ENCODE measurements at regions not wholly inside any gene's neighbourhood (a gene's known extent, or its start where the extent isn't known, plus 50 kb on each side); places are given as distances from the start of the nearest gene placed in this dataset.

DNA sequence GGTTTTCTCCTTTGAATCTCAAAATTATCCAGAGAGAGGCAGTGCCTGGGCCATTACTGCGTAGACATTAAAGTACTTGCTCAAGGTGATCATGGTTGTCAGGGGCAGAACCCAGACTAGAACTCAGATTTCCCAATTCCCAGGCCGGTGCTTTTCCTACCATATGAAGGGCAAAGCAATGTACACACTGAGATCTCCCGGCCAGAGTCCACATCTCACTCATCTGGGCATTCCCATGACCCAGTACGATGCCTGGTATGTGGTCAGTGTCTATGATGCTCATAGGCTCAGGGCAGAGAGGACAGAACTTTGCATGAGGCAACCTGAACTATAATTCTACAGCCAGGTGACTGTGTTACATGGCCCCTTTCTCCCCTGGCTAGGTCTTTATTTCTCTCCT is 531.4 kb downstream of the TDRD15 start:
- DNase-seq (ENCODE audit: low spot score), result no peak
- no peak for ATAC-seq (ENCODE audit: low FRiP score)
- TF ChIP-seq, protein P1, sequence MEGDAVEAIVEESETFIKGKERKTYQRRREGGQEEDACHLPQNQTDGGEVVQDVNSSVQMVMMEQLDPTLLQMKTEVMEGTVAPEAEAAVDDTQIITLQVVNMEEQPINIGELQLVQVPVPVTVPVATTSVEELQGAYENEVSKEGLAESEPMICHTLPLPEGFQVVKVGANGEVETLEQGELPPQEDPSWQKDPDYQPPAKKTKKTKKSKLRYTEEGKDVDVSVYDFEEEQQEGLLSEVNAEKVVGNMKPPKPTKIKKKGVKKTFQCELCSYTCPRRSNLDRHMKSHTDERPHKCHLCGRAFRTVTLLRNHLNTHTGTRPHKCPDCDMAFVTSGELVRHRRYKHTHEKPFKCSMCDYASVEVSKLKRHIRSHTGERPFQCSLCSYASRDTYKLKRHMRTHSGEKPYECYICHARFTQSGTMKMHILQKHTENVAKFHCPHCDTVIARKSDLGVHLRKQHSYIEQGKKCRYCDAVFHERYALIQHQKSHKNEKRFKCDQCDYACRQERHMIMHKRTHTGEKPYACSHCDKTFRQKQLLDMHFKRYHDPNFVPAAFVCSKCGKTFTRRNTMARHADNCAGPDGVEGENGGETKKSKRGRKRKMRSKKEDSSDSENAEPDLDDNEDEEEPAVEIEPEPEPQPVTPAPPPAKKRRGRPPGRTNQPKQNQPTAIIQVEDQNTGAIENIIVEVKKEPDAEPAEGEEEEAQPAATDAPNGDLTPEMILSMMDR (IDR thresholded peaks at IDR 0.05), result no peak

DNA sequence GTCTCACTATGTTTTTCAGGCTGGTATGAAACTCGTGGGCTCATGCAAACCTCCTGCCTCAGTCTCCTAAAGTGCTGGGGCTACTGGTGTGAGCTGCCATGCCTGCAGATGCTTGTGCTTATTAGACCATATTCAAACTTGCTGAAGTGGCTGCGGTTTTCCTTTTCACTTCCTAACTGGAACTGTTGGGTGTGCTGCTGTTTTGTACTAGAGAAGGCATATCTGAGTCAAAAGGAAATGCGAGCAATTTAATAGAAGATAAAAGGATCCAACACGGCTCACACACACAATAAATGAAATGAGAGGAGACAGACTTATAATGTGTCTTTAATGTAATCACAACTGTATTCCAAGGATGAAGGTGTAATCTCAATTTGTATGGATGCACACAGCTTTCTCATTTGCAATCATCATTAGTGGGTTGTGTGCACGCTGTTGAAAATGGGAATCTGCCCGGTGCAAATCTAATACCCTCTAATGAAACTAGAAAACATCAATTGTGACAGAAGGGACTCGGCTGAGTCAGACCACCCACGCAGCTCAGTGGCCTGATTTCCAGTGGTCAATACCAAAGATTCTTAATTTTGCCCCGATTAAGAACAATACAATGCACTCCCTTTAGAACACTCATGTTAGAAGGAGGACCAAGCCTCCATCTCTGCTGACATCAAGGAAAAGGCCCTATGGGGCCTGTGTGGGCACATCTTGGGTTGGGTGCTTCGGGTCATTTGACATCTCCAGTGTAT is 532.7 kb downstream of the TDRD15 start:
- DNase-seq (ENCODE audit: low spot score), result no peak
- no peak for ATAC-seq (ENCODE audit: low FRiP score)
- TF ChIP-seq, protein P1 (IDR thresholded peaks at IDR 0.05), result no peak

DNA sequence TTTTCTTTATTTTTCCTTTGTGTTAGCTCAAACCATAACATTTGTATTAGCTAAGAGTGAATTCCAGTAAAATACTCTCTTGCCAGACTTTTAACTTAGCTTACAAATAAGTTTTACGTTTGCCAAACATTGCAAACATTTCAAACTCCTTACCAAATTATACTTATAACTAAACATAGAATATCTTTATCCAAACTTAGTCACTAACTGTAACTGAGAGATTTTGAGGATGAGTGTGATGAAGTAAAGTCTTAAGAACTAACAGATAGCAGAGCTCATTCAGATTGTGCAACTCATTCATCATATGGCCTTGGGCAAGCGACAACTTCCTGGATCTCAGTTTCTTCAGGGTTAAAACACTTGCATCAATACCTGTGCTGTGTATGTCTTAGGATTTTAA is 533.7 kb downstream of the TDRD15 start:
- ATAC-seq (ENCODE audit: low FRiP score) (no peak), DNase-seq (ENCODE audit: low spot score) (no peak)
- TF ChIP-seq, protein P1 (IDR thresholded peaks at IDR 0.05), result no peak

DNA sequence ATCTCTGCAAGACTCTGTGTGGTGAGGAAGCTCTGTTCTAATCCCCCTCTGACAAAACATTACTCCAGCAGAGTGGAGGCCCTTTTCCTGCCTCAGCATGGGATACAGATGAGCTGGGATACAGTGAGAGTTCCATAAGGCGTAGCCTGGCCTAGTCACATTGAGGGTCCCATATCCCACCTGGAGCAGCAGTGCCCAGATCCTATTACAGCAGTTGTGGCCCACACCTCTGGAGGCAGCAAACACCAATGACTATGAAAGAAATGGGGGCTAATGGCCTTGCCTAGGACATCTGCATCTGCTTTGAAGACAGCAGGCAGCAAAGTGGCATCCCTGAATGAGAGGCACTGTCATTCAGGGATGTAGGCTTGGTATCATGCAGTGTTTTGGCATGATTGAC is 534.5 kb downstream of the TDRD15 start:
- TF ChIP-seq, protein P1 (IDR thresholded peaks at IDR 0.05), result no peak
- DNase-seq (ENCODE audit: low spot score) (no peak), ATAC-seq (ENCODE audit: low FRiP score) (no peak)

DNA sequence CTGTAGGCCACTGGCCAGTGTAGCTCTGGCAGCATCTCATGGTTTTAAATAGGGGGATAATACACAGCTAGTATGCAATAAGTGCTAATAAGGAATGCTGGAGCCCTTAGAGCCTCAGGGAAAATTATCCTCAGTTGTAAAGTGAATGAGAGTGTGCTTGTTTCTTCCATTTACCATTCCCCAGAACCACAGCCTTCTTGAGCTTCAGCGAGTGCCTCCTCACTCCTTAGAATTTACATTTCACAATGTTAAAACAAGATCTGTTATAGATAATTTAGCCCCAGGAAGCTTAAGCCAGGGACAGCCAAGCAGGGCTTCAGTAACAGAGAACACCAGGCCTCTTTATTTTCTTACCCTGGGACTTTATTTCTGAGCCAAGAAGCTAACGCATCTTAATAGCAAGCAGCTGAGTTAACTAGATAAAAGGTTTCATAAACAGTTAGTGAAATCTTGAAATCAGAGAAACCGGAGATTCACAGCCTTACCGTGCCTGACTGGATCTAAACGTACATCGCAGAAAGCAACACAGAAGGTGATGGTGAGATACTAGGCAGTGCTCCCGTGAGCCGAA is 535.2 kb downstream of the TDRD15 start:
- TF ChIP-seq, protein P1 (IDR thresholded peaks at IDR 0.05), result no peak
- DNase-seq (ENCODE audit: low spot score) (no peak), ATAC-seq (ENCODE audit: low FRiP score) (no peak)

DNA sequence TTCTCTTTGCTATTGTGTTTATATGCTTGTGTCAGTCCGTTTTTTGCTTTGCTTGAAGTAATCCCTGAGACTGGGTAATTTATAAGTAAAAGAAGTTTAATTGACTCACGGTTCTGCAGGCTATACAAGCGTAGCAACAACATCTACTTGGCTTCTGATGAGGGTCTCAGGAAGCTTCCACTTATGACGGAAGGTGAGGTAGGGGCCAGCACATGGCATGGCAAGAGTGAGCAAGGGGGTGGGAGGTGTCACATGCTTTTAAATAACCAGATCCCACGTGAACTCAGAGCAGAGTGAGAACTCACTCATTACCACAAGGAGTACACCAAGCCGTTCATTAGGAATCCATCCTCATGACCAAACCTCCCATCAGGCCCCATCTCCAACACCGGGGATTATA is 540.3 kb downstream of the TDRD15 start:
- no peak for ATAC-seq (ENCODE audit: low FRiP score)

More for the DNA sequence above, 540.3 kb downstream of the TDRD15 start:
- TF ChIP-seq, protein P1 (IDR thresholded peaks at IDR 0.05), result no peak
- no peak for DNase-seq (ENCODE audit: low spot score)

All from omental fat pad (tissue), 3 donors.